Kidney epithelial cell (primary cell): ENCODE measurements at regions not wholly inside any gene's neighbourhood (a gene's known extent, or its start where the extent isn't known, plus 50 kb on each side); places are given as distances from the start of the nearest gene placed in this dataset.
A peak's percentile ranks its signal among the peaks of the same experiment; 100 is the strongest.

ENCODE experiments used
- DNase-seq: peaks from one replicate; pipeline ENCODE4 v3.0.0-alpha.2; 2010; ENCODE audit warnings: low read depth
- H3K27me3 ChIP-seq: 2 replicates; pipeline ENCODE4 v1.6.0; 2011; ENCODE audit warnings: low read length; ENCODE audit not compliant: control insufficient read depth, insufficient read depth
- H3K36me3 ChIP-seq: 2 replicates; pipeline ENCODE4 v1.5.1; 2011; ENCODE audit warnings: low read length; ENCODE audit not compliant: control insufficient read depth, insufficient read depth
- H3K4me3 ChIP-seq: 2 replicates; pipeline ENCODE4 v1.5.1; 2011; ENCODE audit warnings: low read depth, mild to moderate bottlenecking, control low read depth, low read length
- TF ChIP-seq, protein P1 (sequence below): IDR thresholded peaks from 2 replicates; pipeline ENCODE4 v1.5.1; 2011; ENCODE audit warnings: mild to moderate bottlenecking, moderate library complexity, low read length, control low read depth, inconsistent platforms; ENCODE audit not compliant: insufficient read depth, poor library complexity, severe bottlenecking

DNA sequence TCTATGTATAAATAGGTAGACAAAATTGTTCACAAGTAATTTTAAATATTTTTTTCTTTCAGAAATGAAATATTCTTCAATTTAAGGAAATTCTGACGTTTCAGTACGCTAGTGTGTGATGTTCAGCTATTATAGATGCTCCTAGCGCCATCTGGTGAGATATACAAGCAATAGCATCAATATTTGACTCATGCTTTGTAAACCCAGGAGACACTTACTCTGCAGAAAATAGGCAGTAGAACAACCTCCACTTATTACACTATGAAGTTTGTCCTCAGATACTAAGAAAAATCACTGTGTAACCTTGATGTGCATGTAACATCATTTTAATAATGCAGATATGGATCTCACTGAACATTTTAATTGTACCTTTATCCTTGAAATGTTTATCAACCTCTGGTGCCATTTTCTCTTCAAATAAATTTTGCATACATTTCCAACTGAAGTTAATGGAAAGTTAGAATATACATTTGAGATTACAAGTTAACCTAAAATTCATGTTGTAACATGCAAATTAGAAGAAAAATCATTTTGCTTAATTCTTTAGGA, 151.5 kb upstream of the FAM3C start:
- Histone ChIP-seq H3K4me3 (no peak overlapping the region), H3K27me3 (no peaks in the 10 kb centered on the region), H3K36me3 (no peaks in the 10 kb centered on the region)
- DNase-seq = no peak
- TF ChIP-seq, protein P1, sequence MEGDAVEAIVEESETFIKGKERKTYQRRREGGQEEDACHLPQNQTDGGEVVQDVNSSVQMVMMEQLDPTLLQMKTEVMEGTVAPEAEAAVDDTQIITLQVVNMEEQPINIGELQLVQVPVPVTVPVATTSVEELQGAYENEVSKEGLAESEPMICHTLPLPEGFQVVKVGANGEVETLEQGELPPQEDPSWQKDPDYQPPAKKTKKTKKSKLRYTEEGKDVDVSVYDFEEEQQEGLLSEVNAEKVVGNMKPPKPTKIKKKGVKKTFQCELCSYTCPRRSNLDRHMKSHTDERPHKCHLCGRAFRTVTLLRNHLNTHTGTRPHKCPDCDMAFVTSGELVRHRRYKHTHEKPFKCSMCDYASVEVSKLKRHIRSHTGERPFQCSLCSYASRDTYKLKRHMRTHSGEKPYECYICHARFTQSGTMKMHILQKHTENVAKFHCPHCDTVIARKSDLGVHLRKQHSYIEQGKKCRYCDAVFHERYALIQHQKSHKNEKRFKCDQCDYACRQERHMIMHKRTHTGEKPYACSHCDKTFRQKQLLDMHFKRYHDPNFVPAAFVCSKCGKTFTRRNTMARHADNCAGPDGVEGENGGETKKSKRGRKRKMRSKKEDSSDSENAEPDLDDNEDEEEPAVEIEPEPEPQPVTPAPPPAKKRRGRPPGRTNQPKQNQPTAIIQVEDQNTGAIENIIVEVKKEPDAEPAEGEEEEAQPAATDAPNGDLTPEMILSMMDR = peak; percentile 65

DNA sequence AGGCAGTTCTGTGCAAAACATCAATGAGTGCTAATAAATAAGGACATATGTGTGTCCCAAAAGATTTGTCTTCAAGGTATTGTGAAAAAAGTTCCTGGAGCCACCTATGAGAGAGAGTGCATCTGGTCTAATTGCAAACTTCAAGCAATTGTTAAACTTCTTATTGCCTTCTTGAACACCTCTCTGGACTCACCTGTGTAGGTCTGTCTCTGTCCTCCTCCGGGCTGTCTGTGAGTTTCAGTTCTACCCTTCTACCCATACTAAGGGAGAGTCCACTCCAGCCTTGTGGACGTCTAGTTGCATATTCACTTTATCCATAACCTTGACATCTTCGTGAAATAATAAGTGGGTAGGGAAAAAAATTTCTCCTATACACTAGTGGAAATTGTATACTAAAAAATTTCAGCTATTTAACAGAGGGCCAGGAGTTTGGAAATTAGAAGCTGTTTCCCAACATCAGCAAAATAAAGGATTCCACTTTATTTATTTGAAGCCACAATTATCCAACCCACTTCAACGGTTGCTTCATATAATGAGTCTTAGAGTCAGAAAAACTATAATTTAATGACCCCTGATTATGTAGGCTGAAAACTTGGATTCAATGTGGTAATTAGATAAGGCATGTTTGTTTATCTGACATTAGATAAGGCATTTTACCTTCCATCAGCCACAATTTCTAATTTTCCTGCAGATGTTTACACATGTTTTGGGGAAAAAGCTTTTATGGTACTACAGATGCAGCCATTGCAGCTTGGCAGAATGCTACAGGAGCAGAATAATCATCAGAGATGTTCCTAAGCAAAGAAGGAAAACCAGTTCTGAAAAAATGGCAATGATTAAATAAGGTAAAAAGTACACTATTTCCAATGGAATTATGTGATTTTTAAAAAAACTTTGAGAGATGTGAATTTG, 150.8 kb upstream of the FAM3C start:
- Histone ChIP-seq H3K27me3 (no peaks in the 10 kb centered on the region), H3K36me3 (no peaks in the 10 kb centered on the region), H3K4me3 (no peak overlapping the region)
- no peak for DNase-seq
- TF ChIP-seq, protein P1 = no peak

DNA sequence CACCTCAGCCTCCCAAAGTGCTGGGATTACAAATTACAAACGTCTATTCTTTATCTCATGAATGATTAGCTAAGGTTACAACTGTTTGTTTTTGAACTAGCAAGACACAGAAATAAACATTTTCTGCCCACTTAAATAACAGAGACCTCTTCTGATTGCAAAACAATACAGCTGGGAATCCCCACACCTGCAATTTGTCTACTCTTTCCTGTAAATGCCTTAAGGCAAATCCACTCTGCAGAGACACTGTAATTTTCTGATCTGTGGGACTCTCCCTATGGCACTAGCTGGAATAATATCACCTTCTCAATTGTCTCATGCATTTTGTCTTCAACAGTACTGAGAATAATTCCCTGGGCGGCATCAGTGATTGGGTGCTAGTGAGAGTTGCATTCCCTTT, 149.3 kb upstream of the FAM3C start:
- Histone ChIP-seq H3K36me3 (no peaks in the 10 kb centered on the region), H3K27me3 (no peaks in the 10 kb centered on the region), H3K4me3 (no peak overlapping the region)
- TF ChIP-seq, protein P1 = no peak
- DNase-seq = no peak

DNA sequence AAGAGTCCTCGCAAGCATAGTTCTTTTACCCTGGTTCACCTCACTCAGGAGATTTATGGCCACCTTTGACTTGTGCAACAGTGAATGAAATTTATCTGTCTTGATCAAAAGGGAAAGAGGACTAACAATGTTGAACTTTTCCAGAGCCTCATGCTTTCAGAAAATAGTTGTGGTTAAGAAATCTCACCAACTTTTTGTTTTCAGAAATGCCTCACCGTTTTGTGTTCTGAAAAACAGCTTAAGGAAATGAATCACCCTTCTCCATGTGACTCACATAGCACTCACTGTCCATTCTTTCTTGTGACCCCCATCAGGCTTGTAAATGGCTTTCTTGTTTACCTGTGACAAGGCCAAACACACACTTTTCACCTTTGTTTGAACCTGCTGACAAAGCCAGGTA, 148.6 kb upstream of the FAM3C start:
- peak; percentile 98 for DNase-seq
- peaks cover 1% of the 10 kb centered on the region for H3K36me3 ChIP-seq
- TF ChIP-seq, protein P1 = no peak
- H3K4me3 ChIP-seq = no peak overlapping the region
- no peaks in the 10 kb centered on the region for H3K27me3 ChIP-seq

DNA sequence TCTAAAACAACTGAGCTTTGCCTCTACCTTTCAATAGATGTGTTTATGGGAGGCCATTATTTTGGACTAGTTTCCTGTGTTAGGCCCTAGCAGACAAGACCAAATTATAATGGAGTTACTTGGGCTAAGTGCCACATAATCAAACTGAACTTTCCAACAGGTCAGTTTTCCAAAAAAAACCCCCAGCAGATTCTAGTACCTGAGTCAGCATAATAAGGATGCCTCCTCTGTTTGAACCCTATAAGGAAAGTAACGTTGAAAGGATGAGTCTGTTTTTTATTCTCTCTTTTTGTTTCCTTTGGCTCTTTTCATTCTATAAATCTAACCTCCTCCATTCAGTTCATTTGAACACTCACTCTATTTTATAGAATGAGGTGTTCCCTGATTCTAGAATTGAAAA, 148.1 kb upstream of the FAM3C start:
- no peak overlapping the region for H3K4me3 ChIP-seq
- DNase-seq = no peak
- peaks cover 1% of the 10 kb centered on the region for H3K36me3 ChIP-seq
- TF ChIP-seq, protein P1 = no peak
- H3K27me3 ChIP-seq = no peaks in the 10 kb centered on the region
